ENCODE measurements at regions not wholly inside any gene's neighbourhood (a gene's known extent, or its start where the extent isn't known, plus 50 kb on each side); places are given as distances from the start of the nearest gene placed in this dataset.
"Not testable (repeated sequence)": the region's sequence is repeated elsewhere in the genome, so short reads cannot be mapped to it uniquely, and the experiment has no call there.

- peak; percentile 76 for DNase-seq
Measured at GRCh38 chr21:10325546-10325945, 195.8 kb upstream of the TPTE start.

- not testable (repeated sequence) for DNase-seq
Measured at GRCh38 chr21:10326146-10326545, 195.2 kb upstream of the TPTE start.

GRCh38 chr21:10328646-10329045 is 192.7 kb upstream of the TPTE start:
- not testable (repeated sequence) for DNase-seq

- DNase-seq, result not testable (repeated sequence)
Measured at GRCh38 chr21:10330641-10331119, 190.7 kb upstream of the TPTE start.

GRCh38 chr21:10331134-10331533 is 190.2 kb upstream of the TPTE start:
- not testable (repeated sequence) for DNase-seq

- not testable (repeated sequence) for DNase-seq
Measured at GRCh38 chr21:10332935-10333334, 188.4 kb upstream of the TPTE start.

GRCh38 chr21:10334391-10334790 is 187.0 kb upstream of the TPTE start:
- not testable (repeated sequence) for DNase-seq

- DNase-seq, result not testable (repeated sequence)
Measured at GRCh38 chr21:10342261-10342956, 179.0 kb upstream of the TPTE start.

- DNase-seq, result not testable (repeated sequence)
Measured at GRCh38 chr21:10343146-10343935, 178.0 kb upstream of the TPTE start.

GRCh38 chr21:10344266-10344665 is 177.1 kb upstream of the TPTE start:
- not testable (repeated sequence) for DNase-seq

- not testable (repeated sequence) for DNase-seq
Measured at GRCh38 chr21:10345178-10345612, 176.2 kb upstream of the TPTE start.

GRCh38 chr21:10346249-10346648 is 175.1 kb upstream of the TPTE start:
- DNase-seq, result not testable (repeated sequence)

- DNase-seq, result not testable (repeated sequence)
Measured at GRCh38 chr21:10346933-10347615, 174.3 kb upstream of the TPTE start.

- DNase-seq, result not testable (repeated sequence)
Measured at GRCh38 chr21:10347675-10348074, 173.7 kb upstream of the TPTE start.

GRCh38 chr21:10348150-10348549 is 173.2 kb upstream of the TPTE start:
- not testable (repeated sequence) for DNase-seq

- DNase-seq, result not testable (repeated sequence)
Measured at GRCh38 chr21:10354851-10355578, 166.4 kb upstream of the TPTE start.

- DNase-seq, result not testable (repeated sequence)
Measured at GRCh38 chr21:10359120-10359519, 162.3 kb upstream of the TPTE start.

- DNase-seq, result not testable (repeated sequence)
Measured at GRCh38 chr21:10359911-10360310, 161.5 kb upstream of the TPTE start.

- DNase-seq, result not testable (repeated sequence)
Measured at GRCh38 chr21:10361214-10361736, 160.1 kb upstream of the TPTE start.

- not testable (repeated sequence) for DNase-seq
Measured at GRCh38 chr21:10362816-10363215, 158.6 kb upstream of the TPTE start.

GRCh38 chr21:10363321-10363720 is 158.1 kb upstream of the TPTE start:
- DNase-seq, result not testable (repeated sequence)

GRCh38 chr21:10366210-10366609 is 155.2 kb upstream of the TPTE start:
- DNase-seq, result not testable (repeated sequence)

Measured in fibroblast of upper back skin (primary cell).